A549 (cell line): ENCODE measurements at regions not wholly inside any gene's neighbourhood (a gene's known extent, or its start where the extent isn't known, plus 50 kb on each side); places are given as distances from the start of the nearest gene placed in this dataset.

Source experiments
- EP300 ChIP-seq, 2 experiments: fragments of >200 bp; sonication (Bioruptor Twin); formaldehyde crosslinking; IDR thresholded peaks; 2 replicates in 1 of 2; 3 replicates in 1 of 2; pipeline ENCODE4 v1.6.1; 2016 to 2017
- ESRRA ChIP-seq: fragments of 150-350 bp; IDR thresholded peaks from 2 replicates; pipeline ENCODE4 v1.6.1; 2014; ENCODE audit warnings: mild to moderate bottlenecking, low read length, borderline replicate concordance
- HOXB5 ChIP-seq: fragments of 250-450 bp; sonication (Bioruptor Pico); IDR thresholded peaks from 2 replicates; pipeline ENCODE4 v1.5.0; 2020; ENCODE audit warnings: mild to moderate bottlenecking, moderate library complexity
- JUNB ChIP-seq: fragments of >200 bp; sonication (Bioruptor Twin); formaldehyde crosslinking; IDR thresholded peaks from 2 replicates; pipeline ENCODE4 v1.6.1; 2016
- KDM5A ChIP-seq: fragments of 200-600 bp; sonication (generic); IDR thresholded peaks from 2 replicates; pipeline ENCODE4 v1.6.1; 2016; ENCODE audit warnings: antibody characterized with exemption, mild to moderate bottlenecking
- MAZ ChIP-seq: fragments of 150-350 bp; IDR thresholded peaks from 2 replicates; pipeline ENCODE4 v1.6.1; 2014; ENCODE audit warnings: antibody characterized with exemption, low read depth, low read length, borderline replicate concordance
- POLR2A ChIP-seq: IDR thresholded peaks from 2 replicates; pipeline ENCODE4 v1.6.1; 2012; ENCODE audit warnings: mild to moderate bottlenecking, low read length
- POLR2AphosphoS2 ChIP-seq: conservative IDR thresholded peaks from 2 replicates; pipeline ENCODE4 v1.6.1; 2012; ENCODE audit warnings: low read length, improper control_type of control experiment, inconsistent platforms
- RCOR1 ChIP-seq: fragments of 150-350 bp; IDR thresholded peaks from 2 replicates; pipeline ENCODE4 v1.6.1; 2014; ENCODE audit warnings: antibody characterized with exemption, low read length, low read depth
- RFX5 ChIP-seq: fragments of 450-650 bp; IDR thresholded peaks from 2 replicates; pipeline ENCODE4 v1.7.1; 2014; ENCODE audit warnings: antibody characterized with exemption, mild to moderate bottlenecking, moderate library complexity
- TF ChIP-seq, protein P1 (sequence below): fragments of >200 bp; sonication (Bioruptor Twin); formaldehyde crosslinking; IDR thresholded peaks from 3 replicates; pipeline ENCODE4 v1.5.1; 2016
- TF ChIP-seq, protein P2 (sequence below): fragments of 250-450 bp; sonication (Bioruptor Pico); IDR thresholded peaks from 2 replicates; pipeline ENCODE4 v1.5.0; 2020; ENCODE audit warnings: low read depth, mild to moderate bottlenecking, moderate library complexity

DNA sequence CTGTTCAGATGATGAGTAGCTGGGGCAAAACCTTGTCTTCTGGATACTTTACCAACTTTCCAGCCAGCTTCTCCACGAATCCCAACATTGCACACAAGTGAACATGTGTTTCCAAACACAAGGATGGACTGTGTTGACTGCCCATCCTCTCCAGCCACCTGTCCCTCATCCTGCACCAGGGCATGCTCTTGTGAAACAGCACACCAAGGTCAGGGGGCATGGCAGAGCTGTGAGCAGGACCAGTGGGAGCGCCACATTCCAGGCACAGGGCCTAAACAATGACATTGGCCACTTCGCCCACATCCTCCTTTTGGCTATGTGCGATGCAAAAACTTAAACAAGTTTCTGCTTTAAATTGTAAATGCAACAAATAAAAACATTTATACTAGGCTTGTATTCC lies 105.5 kb downstream of the IRS2 start:
- TF ChIP-seq RCOR1 (no peak), EP300 (IDR thresholded peaks at IDR 0.05) (no peak), KDM5A (no peak), POLR2A (no peak), MAZ (no peak), JUNB (no peak), POLR2AphosphoS2 (no peak), ESRRA (no peak), HOXB5 (CRISPR knock-in tag) (no peak), RFX5 (no peak)
- TF ChIP-seq, protein P1, sequence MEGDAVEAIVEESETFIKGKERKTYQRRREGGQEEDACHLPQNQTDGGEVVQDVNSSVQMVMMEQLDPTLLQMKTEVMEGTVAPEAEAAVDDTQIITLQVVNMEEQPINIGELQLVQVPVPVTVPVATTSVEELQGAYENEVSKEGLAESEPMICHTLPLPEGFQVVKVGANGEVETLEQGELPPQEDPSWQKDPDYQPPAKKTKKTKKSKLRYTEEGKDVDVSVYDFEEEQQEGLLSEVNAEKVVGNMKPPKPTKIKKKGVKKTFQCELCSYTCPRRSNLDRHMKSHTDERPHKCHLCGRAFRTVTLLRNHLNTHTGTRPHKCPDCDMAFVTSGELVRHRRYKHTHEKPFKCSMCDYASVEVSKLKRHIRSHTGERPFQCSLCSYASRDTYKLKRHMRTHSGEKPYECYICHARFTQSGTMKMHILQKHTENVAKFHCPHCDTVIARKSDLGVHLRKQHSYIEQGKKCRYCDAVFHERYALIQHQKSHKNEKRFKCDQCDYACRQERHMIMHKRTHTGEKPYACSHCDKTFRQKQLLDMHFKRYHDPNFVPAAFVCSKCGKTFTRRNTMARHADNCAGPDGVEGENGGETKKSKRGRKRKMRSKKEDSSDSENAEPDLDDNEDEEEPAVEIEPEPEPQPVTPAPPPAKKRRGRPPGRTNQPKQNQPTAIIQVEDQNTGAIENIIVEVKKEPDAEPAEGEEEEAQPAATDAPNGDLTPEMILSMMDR, result no peak
- TF ChIP-seq, protein P2, sequence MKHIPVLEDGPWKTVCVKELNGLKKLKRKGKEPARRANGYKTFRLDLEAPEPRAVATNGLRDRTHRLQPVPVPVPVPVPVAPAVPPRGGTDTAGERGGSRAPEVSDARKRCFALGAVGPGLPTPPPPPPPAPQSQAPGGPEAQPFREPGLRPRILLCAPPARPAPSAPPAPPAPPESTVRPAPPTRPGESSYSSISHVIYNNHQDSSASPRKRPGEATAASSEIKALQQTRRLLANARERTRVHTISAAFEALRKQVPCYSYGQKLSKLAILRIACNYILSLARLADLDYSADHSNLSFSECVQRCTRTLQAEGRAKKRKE (CRISPR knock-in tag), result no peak
